DOHH2 (cell line): ENCODE measurements at regions not wholly inside any gene's neighbourhood (a gene's known extent, or its start where the extent isn't known, plus 50 kb on each side); places are given as distances from the start of the nearest gene placed in this dataset.

Experiments used
- H3F3A ChIP-seq: fragments of 200-600 bp; sonication (generic), shearing (Covaris generic); 2 replicates; pipeline ENCODE4 v1.6.0; 2016; ENCODE audit warnings: antibody characterized with exemption, mild to moderate bottlenecking; ENCODE audit not compliant: control insufficient read depth, insufficient read depth
- H3K27ac ChIP-seq: fragments of 200-600 bp; sonication (generic); 2 replicates; pipeline ENCODE4 v1.5.1; 2014; ENCODE audit warnings: low read depth, mild to moderate bottlenecking, low read length, moderate library complexity
- H3K27me3 ChIP-seq: fragments of 200-600 bp; sonication (generic); 2 replicates; pipeline ENCODE4 v1.6.1; 2014; ENCODE audit warnings: mild to moderate bottlenecking, low read length, mixed read lengths; ENCODE audit not compliant: control insufficient read depth
- H3K36me3 ChIP-seq: fragments of 200-600 bp; sonication (generic); 2 replicates; pipeline ENCODE4 v1.6.1; 2014; ENCODE audit warnings: mild to moderate bottlenecking, low read length, moderate library complexity, mixed read lengths; ENCODE audit not compliant: control insufficient read depth
- H3K4me1 ChIP-seq: fragments of 200-600 bp; sonication (generic); 2 replicates; pipeline ENCODE4 v1.6.1; 2014; ENCODE audit warnings: mild to moderate bottlenecking, low read length, mixed read lengths; ENCODE audit not compliant: control insufficient read depth
- H3K4me2 ChIP-seq: fragments of 200-600 bp; sonication (generic); 2 replicates; pipeline ENCODE4 v1.6.0; 2014; ENCODE audit warnings: mild to moderate bottlenecking, low read length, moderate library complexity
- H3K4me3 ChIP-seq: fragments of 200-600 bp; sonication (generic); 2 replicates; pipeline ENCODE4 v1.5.1; 2014; ENCODE audit warnings: mild to moderate bottlenecking, low read length, mixed read lengths
- H3K79me2 ChIP-seq: fragments of 200-600 bp; sonication (generic); 2 replicates; pipeline ENCODE4 v1.6.1; 2014; ENCODE audit warnings: mild to moderate bottlenecking, low read length, mixed read lengths; ENCODE audit not compliant: control insufficient read depth
- H3K9me2 ChIP-seq: fragments of 200-600 bp; sonication (generic); replicated peaks from 2 replicates; pipeline ENCODE4 v1.6.1; 2014; ENCODE audit warnings: mild to moderate bottlenecking, low read length, mixed read lengths; ENCODE audit not compliant: control insufficient read depth
- H3K9me3 ChIP-seq: fragments of 200-600 bp; sonication (generic); 2 replicates; pipeline ENCODE4 v1.6.1; 2014; ENCODE audit warnings: antibody characterized with exemption, low read length, mixed read lengths; ENCODE audit not compliant: control insufficient read depth, insufficient read depth
- H4K20me1 ChIP-seq: fragments of 200-600 bp; sonication (generic); 2 replicates; pipeline ENCODE4 v1.6.0; 2014; ENCODE audit warnings: low read depth, mild to moderate bottlenecking, antibody characterized with exemption, low read length, moderate library complexity; ENCODE audit not compliant: control insufficient read depth, insufficient read depth
- EZH2phosphoT487 ChIP-seq: fragments of 200-600 bp; sonication (generic); IDR thresholded peaks from 2 replicates; pipeline ENCODE4 v1.6.1; 2017; ENCODE audit warnings: borderline replicate concordance, mild to moderate bottlenecking, antibody characterized with exemption, low read length, moderate library complexity, mixed read lengths
- TF ChIP-seq, protein P1 (sequence below): fragments of 200-600 bp; sonication (generic); IDR thresholded peaks from one replicate; pipeline ENCODE4 v1.5.1; 2014; ENCODE audit warnings: antibody characterized with exemption, mild to moderate bottlenecking, low read depth, low read length; ENCODE audit not compliant: poor library complexity, severe bottlenecking

DNA sequence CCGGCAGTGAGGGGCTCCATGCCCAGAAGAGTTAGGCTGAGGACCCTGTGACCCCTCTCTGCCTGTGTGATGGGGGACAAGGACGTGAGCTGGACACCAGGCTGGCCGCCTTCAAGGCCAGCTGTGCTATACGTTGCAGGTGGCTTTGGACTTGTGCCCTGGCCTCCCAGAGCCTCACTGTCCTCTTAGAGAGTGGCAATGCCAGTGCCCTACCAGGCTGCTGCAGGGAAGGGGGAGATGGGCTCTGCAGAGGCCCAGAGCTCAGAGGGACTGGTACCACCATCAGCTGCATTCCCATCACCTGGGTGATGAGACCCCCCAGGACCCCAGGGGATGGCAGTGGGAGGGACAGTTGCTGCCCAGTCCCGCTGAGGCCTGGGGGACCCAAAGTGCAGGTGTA lies 90.4 kb upstream of the SHISAL1 start:
- Histone ChIP-seq H3K9me3 (no peaks in the 10 kb centered on the region), H3K4me3 (no peak overlapping the region), H3F3A (no peaks in the 10 kb centered on the region), H4K20me1 (no peaks in the 10 kb centered on the region), H3K36me3 (no peaks in the 10 kb centered on the region), H3K79me2 (no peaks in the 10 kb centered on the region), H3K4me1 (no peaks in the 10 kb centered on the region), H3K27ac (no peak overlapping the region), H3K9me2 (no peaks in the 10 kb centered on the region), H3K27me3 (no peaks in the 10 kb centered on the region), H3K4me2 (no peak overlapping the region)
- TF ChIP-seq EZH2phosphoT487: no peak
- TF ChIP-seq, protein P1, sequence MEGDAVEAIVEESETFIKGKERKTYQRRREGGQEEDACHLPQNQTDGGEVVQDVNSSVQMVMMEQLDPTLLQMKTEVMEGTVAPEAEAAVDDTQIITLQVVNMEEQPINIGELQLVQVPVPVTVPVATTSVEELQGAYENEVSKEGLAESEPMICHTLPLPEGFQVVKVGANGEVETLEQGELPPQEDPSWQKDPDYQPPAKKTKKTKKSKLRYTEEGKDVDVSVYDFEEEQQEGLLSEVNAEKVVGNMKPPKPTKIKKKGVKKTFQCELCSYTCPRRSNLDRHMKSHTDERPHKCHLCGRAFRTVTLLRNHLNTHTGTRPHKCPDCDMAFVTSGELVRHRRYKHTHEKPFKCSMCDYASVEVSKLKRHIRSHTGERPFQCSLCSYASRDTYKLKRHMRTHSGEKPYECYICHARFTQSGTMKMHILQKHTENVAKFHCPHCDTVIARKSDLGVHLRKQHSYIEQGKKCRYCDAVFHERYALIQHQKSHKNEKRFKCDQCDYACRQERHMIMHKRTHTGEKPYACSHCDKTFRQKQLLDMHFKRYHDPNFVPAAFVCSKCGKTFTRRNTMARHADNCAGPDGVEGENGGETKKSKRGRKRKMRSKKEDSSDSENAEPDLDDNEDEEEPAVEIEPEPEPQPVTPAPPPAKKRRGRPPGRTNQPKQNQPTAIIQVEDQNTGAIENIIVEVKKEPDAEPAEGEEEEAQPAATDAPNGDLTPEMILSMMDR: no peak

DNA sequence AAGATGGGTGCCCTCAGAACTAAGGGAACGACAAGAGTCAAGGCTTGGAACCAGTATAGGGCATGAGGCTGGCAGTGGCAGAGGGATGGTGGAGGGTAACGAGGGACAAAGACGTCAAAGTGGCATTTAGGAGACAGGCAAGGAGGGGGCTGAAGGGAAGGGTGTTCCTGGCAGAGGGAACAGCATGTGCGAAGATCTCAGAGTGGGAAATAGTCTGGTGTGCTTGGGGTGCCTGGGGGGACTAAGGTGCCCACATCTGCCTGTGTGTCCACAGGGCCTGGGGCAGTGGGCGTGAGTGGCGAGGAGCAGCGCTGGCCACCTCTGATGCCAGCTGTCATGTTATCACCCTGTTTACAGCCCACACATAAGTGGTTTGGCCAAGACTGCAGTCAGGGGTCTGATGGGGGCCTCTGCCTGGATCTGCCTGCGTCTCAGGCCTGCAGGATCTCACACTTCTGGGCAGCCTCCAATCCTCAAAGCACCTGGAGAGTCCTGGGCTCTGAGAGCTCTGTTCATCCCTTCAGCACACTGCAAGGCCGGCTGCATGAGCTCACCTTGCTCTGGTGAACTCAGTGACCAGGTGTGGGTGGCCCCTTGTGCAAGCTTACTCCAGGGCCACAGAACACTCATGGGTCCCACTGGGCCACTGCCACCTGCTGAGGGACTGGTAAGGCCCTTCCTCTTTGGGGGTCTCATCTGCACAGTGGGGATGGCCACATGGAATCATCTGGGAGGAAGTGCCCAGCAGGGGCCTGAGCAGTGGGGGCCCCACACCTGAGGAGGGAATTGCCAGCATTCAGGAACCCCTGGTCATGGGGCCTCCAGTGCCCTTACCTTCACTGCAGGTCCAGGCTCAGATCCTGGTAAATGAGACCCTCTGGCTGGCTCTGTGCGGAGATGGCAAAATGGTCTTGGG lies 89.7 kb upstream of the SHISAL1 start:
- no peak overlapping the region for H3K27ac ChIP-seq
- H3K27me3 ChIP-seq: no peaks in the 10 kb centered on the region
- H3F3A ChIP-seq: no peaks in the 10 kb centered on the region
- no peak for TF ChIP-seq EZH2phosphoT487
- TF ChIP-seq, protein P1: no peak
- H3K4me3 ChIP-seq: no peak overlapping the region
- H3K79me2 ChIP-seq: no peaks in the 10 kb centered on the region
- no peaks in the 10 kb centered on the region for H4K20me1 ChIP-seq
- H3K36me3 ChIP-seq: no peaks in the 10 kb centered on the region
- no peak overlapping the region for H3K4me2 ChIP-seq
- no peaks in the 10 kb centered on the region for H3K4me1 ChIP-seq
- no peaks in the 10 kb centered on the region for H3K9me2 ChIP-seq
- H3K9me3 ChIP-seq: no peaks in the 10 kb centered on the region

DNA sequence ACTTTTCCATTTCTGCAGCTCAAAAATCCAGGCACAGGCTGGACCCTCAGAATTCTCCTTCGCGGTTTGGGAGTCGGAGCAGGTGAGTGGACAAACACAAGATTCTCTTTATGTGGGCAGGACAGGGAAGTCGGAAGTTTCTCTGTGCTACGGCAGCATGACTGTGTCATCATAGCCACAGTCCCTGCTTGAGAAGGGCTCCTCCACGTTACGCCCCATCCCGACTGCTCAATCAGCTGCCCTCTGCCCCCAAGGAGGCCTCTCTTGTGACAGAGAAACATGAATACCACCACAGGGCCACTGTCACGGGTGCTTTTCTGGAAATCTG lies 89.0 kb upstream of the SHISAL1 start:
- no peaks in the 10 kb centered on the region for H3K79me2 ChIP-seq
- no peak overlapping the region for H3K4me3 ChIP-seq
- H3K9me3 ChIP-seq: no peaks in the 10 kb centered on the region
- H3K4me1 ChIP-seq: no peaks in the 10 kb centered on the region
- H3K36me3 ChIP-seq: no peaks in the 10 kb centered on the region
- no peaks in the 10 kb centered on the region for H3K27me3 ChIP-seq
- no peak overlapping the region for H3K27ac ChIP-seq
- no peak for TF ChIP-seq EZH2phosphoT487
- TF ChIP-seq, protein P1: no peak
- H3K4me2 ChIP-seq: no peak overlapping the region
- H4K20me1 ChIP-seq: no peaks in the 10 kb centered on the region
- H3K9me2 ChIP-seq: no peaks in the 10 kb centered on the region
- no peaks in the 10 kb centered on the region for H3F3A ChIP-seq
